Glomerular visceral epithelial cell (primary cell): ENCODE measurements at regions not wholly inside any gene's neighbourhood (a gene's known extent, or its start where the extent isn't known, plus 50 kb on each side); places are given as distances from the start of the nearest gene placed in this dataset.
A peak's percentile ranks its signal among the peaks of the same experiment; 100 is the strongest.

ENCODE experiments used
- DNase-seq: peaks from one replicate; pipeline ENCODE4 v3.0.0-alpha.2; 2016; ENCODE audit errors: extremely low spot score

DNA sequence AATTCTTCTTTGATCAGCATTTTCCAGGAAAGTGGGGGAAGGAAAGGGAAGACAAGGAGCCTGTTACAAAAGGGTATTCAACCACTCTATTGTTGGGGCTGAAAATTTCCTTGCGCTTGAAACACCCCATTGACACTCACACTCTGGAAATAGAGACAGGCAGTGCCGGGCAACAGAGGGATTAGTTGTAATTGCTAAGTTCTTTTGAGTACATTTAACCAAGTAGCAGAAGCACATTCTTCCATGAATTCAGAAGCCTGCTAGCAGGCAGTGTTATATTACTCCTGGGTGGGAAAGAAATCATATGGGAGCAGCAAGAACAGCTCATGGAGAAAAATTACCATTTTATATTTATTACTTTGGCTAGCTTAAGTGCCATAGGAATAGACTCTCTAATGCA lies 745.5 kb downstream of the C6orf118 start:
- no peak for DNase-seq

DNA sequence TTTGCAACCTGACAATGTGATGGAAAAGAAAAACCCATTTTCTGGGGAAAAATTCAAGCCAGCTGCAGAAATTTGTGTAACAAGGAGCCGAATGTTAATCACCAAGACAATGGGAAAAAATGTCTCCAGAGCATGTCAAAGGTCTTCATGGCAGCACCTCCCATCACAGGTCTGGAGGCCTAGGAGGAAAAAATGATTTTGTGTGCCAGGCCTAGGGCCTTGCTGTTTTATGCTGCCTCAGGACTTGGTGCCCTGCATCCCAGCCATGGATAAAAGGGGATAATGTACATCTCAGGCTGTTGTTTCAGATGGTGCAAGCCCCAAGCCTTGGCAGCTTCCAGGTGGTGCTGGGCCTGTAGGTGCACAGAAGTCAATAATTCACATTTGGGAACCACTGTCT lies 747.7 kb downstream of the C6orf118 start:
- DNase-seq = no peak

DNA sequence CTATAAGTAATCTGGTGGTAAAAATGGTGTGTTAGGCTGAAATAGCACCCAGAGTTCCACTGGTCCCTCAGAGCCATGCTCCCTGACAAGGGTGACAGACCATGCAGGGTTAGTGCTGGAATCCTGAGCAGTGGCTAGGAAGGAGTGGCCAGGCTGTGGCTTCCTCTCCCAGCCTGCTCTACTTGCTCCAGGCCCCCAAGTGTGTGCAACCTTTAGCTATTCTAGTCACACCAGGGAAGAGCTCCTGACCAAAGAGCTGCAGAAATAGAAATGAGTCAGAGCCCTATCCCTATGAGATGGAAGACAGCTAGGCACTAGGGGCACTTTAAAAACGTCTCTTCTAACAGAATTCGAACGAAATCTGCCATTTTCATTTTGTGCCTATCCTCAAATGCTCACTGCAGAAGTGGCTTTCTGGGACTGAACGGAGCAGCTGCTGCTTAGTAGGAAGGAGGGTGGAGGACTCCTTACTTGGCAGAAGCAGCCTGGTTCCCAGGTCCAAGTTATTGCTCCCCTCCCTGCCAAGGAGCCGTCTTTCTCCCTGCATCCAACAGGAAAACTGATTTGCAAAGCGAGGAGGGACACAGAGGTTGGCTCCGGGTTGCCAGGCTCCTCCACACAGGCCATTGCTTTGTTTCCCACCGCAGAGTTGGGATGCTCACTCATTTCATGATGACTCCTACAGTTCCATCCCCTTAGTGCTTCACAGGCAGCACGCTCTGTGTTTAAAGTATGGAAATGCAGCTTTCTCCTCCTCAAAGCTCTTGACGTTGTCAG lies 754.5 kb downstream of the C6orf118 start:
- no peak for DNase-seq

DNA sequence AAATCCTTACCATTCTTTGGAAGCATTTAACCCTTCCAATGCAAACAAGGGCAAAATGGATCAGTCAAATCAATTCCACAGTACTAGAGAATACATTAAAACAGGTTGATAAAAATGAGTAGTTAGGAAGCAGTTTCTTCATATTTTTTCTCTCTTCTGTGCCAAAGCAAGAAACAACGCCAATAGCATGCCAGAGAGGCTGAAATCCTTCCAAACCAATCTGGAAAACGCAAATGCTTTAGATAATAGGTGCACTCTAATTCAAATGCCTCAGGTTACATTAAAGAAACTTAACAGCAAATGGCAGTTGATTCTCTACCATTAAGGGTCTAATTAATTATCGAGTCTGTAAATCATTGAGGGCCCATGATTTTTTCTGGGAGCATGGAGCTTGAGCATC lies 755.2 kb downstream of the C6orf118 start:
- no peak for DNase-seq

DNA sequence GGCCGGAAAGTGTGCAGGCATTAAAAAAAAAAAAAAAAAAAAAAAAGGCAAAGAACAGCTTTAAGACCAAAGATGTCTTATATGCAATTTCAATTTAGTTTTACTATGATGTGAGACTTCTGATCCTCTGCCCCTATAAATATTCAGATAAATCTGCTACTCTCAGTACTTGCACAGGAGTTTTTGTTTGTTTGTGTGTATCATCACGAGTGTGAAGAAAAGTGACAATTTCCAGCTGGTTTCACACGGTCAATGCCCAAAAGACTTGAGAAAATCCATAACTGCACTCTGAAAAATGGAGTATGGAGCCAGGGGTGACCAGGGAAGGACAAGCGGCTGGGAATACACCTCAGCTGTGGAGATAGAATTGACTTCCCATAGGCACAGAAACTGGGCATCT lies 757.7 kb downstream of the C6orf118 start:
- no peak for DNase-seq

DNA sequence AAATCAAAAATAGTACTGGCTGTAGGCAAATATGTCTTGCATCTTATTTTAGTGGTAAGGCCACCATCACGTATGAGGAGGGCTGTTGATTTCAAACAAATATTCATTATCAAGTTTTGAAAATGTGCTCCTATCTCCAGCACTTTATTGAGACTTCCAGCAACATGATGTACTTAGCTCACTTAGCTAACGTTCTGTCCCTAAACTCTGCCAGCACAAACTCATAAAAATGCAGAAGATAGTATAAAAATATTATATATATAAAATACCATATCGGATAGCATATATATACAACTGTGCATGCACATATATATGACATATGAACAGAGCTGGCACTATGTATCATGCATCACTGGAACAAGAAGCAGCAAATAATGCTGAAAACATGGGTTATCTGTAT lies 762.3 kb downstream of the C6orf118 start:
- no peak for DNase-seq

DNA sequence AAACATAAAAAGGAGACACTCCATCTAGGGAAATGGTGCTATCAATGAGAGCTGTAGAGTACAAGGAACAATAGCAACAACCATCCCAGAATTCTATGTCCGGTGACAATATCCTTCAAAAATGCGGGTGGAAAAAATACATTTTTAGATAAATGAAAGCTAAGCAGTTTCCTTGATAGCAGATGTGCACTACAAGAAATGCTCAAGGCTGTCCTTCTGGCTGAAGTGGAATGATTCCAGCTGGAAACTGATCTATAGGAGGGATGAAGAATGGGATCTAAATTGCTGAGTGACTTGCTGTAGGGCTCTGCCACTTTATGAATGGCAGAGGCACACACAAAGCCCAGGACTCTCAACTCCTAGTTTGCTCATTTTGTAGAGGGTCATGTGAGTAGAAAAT lies 763.1 kb downstream of the C6orf118 start:
- no peak for DNase-seq

DNA sequence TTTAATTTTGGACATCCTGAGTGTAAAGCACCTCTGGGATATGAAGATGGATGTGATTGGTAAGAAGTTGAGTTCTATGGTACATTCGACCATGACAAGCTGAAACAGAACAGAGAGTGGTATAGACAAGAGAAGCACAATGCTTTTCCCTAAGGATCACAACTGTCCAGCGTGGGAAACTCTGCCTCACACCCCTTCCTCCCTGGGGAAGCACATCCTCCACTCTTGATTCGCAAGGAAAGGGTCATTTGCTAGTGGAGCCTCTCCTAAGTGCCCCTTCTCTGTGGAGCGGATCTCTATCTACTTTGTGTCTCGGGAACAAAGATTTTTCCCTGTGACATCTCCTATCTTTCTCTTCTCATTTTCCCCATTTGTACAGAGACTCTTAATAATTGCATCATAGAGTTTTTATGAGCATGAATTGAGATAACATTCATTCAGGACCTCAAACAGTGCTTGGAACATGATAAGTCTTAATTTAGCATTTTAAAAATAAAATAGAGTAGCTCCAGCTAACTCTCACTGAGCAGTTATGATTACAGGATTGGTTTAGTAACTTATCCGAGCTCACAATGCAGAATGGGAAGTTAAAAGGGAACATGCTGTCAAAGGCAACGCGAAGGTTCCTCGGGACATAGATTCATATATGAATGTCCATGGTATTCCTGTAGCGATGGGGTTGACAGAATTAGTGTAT lies 775.2 kb downstream of the C6orf118 start:
- no peak for DNase-seq

DNA sequence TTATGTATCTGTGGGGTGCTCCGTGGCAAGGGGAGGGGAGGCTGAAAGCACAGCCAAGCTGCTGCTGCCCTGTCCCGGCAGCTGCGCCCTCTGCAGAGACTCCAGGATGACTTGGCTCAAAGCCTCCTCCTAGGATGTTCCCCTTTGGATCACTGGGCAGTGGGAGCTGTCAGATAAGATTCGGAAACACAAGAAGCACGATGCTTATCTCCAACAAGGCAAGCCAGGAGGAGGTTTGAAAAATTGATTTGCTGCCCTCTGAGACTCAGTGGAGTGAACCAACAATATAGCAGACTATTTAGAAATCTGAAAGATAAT lies 776.4 kb downstream of the C6orf118 start:
- no peak for DNase-seq

DNA sequence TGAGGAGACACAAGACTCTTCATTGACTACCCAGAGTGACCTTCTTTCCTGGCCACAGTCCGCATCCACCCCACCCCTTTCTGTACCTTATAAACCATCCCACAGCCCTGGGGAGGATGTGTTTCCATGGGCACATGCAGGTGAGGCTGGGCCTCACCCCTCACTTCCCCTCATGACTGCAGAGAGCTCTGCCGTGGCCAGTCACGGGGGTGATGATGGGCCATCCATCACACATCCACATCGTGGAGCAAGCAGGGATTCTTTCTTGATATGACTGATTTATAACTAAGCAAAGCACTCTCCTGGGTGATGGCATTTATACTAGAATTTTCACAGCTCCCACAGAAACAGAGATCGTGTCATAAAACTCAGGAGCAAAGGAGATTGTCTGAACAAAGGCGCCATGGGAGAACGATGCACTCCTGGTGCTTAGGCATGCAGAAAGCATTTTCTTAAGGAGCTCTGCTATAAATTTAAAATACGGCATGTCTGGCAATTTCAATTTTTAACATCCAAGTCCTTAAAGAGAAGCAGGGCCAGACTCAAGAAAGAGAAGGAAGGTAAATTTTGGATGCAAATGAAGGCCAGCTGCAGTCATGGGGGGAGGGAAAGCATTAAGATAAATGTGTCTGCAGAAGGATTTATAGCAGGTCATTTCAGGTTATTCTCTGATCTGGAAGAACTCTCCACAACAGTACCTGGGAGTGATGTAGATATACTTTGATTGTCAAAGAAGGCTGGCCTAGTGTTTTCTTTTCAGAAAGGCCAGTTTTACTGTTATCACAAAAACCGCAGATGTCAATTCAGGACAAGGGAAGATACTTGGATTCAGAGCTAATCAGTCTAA lies 777.0 kb downstream of the C6orf118 start:
- DNase-seq = no peak

DNA sequence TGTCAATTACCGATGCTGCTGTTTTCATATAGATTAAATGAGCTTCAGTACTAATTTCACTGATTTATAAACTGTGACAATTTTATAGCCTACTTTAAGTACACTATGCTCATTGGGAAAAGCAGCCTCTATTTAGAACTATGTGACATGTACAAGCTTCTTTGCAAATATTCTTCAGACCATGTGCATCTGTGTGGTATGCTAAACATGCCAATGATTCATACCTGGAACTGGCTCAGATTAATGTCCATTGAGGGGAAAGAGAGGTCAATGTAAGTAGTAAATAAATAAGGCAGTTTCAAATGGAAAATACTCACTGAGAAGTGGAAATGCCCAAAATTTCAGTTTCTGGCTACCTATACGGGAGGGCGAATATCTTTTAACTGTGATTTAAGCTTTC lies 777.7 kb downstream of the C6orf118 start:
- no peak for DNase-seq

DNA sequence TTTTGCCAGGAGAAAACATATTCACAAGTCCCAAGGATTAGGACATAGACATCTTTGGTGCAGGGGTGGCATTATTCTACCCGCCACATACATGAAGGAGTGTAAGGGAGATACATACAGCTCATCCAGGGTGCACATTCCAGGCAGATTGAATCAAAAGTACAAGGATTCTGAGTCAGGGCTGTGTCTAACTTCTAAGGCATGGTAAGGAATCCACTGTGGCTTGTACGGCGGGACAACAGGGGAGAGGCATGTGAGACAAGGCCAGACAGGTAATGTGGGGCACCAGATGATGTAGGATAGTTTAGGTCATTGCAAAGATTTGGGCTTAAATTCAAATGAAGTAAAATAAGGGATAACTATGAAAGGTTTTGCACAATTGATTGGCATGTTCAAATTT lies 780.9 kb downstream of the C6orf118 start:
- no peak for DNase-seq

DNA sequence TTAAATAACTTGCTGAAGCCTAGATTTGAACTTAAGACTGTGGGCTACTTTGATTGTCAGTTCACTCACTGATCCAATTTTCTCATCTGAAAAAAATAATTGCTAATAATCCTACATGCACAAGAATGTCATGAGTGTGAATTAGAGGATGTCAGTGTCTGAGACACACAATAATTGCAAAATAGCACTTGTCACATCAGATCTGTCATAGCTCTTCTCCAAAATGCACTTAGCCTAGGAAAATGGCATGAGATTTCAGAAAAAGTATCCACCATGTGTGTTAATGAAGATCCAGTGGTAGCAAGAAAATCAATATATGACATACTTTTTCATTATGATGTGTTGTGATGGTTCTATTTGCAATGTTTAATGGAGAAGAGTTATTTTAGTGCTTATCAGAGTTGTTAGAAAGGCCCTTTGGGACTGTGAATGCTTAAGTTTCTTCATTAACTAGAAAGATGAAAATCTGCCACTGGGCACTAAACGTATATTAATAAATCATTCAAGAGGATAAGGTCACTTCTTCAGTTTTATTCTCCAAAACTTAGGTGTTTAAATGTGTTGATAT lies 786.2 kb downstream of the C6orf118 start:
- no peak for DNase-seq

DNA sequence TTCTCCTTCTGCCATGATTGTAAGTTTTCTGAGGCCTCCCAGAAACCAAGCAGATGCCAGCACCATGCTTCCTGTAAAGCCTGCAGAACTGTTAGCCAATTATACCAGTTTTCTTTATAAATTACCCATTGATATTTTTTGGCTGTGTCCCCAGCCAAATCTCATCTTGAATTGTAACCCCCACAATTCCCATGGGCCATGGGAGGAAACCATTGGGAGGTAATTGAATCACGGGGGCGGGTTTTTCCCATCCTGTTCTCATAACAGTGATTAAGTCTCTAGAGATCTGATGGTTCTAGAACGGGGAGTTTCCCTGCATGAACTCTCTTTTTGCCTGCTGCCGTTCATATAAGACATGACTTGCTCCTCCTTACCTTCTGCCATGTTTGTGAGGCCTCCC lies 788.5 kb downstream of the C6orf118 start:
- DNase-seq = no peak

DNA sequence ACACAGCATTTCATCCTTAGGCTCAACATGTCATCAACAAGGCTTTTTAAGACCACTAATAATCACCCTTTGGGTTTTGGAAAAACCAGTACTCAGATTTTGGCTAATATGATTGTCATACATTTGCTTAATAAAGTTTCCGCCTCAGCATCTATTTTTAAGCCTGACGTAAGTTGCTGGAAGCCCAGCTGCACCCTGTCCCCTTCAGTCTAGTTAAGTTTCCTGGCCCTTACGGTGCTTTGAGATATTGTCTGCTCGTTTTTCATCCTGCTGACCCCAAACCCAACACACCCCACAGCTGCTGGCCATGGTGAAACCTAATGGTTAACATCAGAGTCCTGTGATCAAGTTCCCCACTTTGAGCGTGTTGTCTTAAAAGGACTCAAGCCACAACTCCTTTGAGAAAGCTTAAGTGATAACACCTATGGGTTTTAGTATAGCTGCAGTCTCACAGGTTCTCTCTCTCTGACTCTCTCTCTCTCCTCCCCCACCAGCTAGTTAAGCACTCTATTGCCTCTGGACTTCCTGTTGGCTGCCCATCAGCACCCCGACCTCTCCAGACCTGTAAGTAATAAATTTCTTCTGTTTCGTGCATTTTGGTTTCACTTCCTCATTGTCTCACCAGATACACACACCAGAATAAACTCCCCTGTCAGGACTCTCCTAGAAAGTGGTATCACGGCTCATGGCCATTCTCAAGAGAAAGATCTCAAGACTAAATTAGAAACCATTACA lies 802.0 kb downstream of the C6orf118 start:
- DNase-seq = peak; percentile 7

DNA sequence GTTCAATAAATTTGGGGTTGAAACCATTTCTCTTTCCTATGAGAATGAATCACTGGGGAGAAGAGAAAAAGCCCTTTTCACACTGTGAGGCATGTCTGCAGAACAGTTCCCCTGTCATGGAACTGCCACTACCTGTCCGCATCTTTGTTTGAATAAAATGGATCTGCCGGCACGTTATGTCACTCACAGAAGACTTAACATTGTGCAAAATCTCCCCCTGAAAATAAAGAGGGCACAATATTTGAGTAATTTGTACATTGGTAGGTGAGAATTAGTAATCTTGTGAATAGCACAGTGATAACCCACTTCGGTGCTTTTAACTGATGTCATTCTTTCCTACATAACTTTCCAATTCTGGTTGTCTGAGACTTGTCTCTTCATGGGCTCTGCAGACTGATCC lies 804.0 kb downstream of the C6orf118 start:
- DNase-seq = no peak

DNA sequence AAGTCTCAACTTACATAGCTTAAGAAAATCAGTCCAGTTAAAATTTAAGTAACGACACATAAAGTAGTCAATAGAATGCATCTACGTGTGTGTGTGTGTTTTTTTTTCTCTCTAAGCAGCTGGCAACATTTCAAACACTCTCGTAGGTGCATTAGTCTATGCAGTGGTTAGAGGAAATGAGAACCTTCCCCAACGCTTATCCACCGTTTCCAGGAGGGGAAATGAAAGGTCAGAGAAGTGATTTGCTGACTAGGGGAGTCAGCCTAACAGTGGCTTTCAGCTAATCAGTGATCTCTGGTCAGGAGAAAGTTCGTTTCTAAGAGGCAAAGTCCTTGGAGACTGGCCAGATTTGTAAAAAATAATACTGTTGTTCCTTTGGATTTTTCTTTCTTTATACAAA lies 806.6 kb downstream of the C6orf118 start:
- no peak for DNase-seq

DNA sequence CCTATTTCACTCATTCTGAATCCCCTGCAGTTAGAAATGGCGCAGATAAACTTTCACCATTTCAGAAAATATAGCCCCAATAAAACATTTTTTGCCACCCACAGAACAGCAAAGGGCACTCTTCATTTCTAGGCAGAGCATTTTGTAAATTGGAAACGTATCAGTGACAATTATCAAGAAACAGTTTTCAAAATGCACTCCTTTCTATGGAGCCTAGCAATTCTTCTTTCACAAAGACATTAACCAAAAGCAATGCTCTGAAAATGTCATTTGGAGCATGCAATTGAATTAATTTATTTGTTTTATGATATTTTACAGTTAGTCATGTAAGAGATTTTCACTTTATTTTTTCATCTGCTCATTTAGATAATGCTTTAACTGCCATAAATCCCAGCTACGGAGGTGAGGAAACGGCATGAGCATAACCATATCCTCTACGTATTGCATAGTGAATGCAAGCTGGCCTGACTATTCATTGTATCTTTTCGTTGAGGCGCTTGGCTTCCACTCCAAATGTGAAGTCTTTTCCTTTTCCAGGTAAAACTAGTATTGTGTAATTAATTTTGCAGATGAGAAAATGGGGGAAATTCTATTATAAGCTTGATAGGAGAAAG lies 813.4 kb downstream of the C6orf118 start:
- no peak for DNase-seq

DNA sequence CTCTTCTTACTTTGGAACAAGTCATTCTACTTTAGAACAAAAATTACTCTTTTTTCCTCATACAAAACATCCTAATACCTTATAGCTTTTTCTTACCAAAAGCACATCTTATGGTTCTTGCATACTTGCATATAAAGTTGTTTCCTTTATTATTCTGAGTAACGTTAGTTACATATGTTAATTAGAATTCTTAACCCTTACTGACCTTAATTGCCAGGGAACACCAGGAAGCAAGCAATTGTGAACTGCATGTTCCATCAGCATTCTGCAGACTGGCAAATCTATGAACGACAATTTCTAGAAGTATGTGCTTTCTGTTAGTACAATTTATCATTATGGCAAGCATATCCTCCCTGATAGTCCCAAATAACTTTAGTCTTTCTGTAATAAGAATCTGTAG lies 831.0 kb downstream of the C6orf118 start:
- no peak for DNase-seq

DNA sequence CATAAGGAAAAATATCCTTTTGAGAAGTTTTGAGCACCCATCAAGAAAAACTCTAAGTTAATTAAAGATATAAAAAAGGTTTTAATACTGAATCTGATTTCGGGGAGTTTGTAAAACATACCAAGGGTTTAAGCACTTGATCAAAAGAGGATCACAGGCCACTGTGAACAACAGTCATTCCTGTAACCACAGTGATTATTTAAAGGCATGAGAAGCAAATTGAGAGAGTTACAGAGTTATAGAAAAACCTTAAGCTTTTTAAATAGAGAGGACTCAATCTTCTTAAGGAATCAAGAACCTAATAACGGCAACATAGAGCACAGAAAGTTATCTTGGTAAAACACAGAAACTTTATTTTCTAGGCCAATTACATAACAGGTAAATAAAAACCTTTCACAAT lies 831.6 kb downstream of the C6orf118 start:
- no peak for DNase-seq

DNA sequence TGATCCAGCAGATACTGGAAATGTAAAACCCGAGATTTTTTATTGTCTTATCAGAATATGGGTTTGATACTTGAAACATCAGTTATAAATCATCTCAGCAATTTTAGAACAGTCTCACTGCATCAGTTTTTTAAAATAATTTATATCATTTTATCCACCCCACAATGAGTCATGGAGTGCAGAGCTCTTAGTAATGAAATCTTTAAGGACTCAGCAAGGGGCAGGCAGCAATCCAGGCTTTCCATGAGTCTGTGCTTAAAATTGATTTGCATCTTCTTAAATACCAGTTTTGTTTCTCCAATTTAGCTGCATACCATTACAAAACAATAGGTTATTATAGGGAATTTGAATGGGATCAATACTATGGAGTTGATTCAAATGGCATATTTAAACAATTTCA lies 832.3 kb downstream of the C6orf118 start:
- DNase-seq = no peak
